NOMO-1 (cell line): ENCODE measurements at regions not wholly inside any gene's neighbourhood (a gene's known extent, or its start where the extent isn't known, plus 50 kb on each side); places are given as distances from the start of the nearest gene placed in this dataset.

Source experiments
- DNase-seq, 2 experiments: peaks; one replicate each; lab custom pipeline; 2025; ENCODE audit not compliant: unreplicated experiment in 2 of 2; lab: John Stamatoyannopoulos, UW

DNA sequence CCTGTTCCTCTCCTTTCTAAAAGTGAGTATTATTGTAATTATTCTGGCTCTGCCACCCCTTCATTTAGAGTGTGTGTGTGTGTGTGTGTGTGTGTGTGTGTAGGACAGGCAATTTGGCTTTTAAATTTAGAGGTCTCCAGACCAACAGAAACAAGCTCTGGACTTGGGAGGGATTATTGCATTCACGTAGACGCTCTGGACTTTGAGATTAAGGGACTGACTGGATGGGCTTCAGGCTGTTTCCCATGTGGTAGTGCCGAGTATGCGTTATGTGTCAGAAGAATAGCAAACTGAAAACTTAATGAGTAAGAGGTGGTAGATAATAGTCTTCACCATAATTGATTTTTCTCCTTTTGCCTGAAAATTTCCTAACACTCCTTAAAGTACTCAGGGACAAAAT lies 281.9 kb downstream of the USP25 start:
- DNase-seq = no peak

DNA sequence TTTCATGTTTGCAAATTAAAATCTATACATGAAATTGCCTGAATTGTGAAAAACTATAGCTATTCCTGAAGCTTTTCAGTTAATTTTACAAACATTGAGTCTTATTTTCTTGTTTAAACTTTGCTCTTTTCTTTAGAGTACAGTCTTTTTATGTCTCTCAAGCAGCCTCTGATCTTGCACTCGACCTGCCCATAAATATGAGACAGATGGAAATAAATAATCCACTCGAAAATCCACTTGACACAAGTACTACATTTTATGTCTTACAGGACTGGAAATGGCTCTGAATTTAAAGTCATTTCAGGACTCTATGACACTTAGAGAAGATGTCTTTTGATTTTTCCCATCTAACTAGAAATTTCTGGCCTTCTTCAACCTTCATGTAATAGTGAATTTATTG lies 283.8 kb downstream of the USP25 start:
- no peak for DNase-seq

DNA sequence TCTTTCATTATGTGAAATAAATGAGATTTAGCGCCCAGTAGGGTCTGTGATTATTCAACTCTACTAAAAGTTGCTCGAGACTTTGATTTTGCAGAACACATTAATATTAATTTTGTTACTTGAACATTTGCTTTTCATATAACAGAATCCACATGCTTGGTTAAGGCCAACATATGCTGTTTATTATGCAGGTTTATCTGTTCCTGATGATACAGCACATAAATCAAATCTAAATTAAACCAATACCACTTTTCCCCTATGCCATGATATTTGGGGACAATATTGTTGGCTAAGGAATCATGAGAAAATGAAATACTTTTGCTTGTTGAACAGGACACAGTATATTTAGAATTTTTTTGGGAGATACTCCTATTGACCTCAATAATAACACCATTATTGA lies 291.1 kb downstream of the USP25 start:
- DNase-seq = no peak

DNA sequence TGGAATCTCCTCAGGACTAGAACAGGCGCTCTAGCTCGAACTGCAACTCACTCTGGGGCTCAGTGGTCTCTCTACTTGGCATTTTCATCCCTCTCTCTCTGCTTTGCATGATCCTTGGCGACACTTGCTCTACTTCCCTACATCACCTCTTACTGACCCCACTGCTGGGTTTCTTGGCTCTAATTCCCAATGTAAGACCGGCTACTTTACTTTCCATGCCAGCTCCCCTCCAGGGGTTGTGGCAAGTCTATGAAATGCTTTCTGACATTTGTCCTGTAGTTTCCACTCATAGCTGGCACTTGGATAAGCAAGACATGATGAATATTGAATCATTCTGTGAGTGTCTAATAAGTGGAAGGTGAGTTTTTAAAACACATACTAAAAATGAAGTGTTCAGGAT lies 292.3 kb downstream of the USP25 start:
- DNase-seq = no peak

DNA sequence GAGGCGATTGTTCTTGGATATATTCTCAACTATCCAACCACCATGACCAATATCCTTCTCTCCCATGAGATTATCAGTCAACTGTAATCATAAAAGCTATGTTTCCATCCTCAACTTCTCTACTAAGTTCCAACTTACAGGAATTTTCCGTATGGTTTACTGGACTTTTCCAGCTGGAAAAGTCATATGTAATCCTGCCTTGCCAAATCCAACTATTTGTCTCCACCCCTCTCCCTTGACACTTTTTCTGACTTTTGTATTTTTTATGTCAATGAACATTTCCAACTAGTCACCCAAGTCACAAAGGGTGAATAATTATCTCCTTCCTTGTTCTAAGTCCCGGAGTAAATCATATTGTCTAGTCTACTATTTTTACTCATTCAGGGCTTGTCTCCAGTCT lies 293.1 kb downstream of the USP25 start:
- DNase-seq = no peak

DNA sequence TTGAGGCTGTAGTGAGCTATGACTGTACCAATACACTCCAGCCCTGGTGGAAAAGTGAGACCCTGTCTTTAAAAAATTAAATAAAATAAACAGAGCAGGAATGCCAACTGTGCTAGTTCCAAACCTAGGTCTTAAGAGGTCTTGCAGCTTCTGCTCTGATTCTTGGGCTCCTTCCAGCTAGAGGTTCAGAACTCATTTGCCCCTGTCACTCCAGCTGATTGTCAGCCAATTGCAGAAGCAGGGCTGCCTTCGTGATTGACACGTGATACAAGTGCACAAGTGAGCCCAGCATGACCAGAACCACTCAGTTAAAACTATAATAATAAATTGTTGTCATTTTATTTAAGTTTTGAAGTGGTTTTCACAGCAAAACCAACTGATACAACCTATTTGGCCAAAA lies 298.4 kb downstream of the USP25 start:
- DNase-seq = no peak

DNA sequence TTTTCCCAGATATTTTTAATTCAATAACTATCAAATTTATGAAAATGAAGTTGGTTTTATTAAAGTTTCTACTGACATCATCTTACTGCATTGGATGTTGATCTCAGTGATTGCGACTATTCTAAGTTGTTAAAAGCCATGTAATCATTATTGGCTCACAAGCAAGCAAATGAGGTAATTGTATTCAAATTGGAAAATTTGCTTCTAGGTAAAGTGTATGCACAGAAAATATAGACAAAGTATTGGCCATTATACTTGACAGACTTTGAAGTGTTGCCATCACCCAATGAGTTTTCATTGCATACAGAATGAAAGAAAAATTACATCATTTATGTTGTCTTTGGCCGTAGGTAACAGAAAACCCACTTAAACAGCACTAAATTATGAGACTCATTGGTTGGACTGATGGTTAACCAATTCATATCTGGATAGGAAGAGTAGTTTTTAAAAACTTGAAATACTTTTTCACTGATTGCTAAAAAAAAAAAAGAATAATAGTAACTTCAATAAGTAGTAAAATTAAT lies 299.2 kb downstream of the USP25 start:
- no peak for DNase-seq

DNA sequence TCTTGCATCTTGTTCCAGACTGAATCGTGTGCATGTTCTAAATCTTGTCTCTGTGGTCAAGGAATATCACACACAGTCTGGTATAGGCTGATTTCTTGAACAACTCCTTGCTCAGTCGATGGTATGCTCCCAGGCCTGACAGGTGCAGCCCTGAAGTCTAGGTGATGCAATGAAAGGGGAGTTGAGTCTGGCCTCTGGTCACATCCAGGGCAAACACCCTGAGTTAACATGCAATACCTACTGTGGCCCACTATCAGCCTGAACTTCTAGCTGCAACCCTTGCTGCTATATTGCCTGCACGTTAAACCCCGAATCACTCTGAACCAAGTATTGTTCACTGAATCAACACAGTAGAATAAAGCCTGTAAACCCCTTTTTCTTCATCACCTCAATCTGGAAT lies 303.4 kb downstream of the USP25 start:
- no peak for DNase-seq

DNA sequence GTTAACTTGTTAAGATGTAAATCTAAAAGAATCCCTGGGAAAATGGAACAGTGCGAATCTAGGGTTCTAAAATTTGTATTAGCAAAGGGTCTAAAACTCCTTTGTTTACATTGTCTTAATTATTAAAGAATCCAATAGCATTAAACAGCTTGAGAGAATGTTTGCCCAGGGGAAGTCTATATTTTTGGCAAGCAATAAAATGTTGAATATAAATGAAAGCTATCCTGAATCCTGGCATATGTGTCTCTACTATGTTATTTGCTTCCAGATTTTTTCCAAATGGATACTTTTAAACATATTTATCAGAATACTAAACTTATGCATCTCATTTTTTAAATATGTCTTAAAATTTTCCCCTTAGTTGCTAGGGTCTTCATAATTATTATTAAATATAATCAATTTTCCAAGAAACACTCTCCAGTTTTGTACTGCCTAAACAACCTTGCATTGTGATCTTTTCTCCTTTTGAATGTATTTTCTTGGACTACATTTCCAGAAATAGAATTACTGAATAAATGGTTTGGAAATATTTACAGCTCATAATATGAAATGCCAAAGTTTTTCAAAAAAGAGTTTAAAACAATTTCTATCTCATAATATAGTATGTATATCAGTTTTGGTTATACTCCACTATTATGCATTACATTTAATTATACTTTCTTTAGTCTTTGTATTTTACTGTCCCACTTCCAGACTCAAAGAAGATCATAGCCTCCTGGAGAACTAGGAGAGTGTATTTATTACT lies 304.8 kb downstream of the USP25 start:
- no peak for DNase-seq

DNA sequence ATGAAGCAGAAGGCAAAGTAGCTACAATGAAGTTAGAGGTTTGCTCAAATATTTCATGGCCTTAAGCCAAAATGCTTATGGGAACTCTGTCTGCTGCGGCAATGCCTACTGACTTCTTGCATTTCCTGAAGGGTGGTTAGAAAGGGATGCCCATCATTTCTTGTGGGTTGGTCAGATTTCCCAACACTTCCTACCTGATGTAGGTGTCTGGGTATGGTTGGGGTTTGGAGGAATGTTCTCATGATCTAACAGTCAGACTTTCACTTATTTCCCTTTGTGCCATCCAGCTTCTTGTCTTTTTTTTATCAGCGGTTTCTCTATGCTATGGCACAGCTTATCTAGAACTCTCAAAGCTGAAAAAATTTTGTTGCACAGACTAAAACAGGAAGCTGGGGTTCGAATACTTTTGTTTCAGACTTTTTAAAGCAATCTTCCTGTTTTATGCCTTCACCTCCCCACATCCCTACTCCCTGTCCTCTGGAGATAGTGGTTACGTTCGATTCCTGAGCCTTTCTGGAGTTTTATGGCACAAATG lies 307.7 kb downstream of the USP25 start:
- DNase-seq = no peak

DNA sequence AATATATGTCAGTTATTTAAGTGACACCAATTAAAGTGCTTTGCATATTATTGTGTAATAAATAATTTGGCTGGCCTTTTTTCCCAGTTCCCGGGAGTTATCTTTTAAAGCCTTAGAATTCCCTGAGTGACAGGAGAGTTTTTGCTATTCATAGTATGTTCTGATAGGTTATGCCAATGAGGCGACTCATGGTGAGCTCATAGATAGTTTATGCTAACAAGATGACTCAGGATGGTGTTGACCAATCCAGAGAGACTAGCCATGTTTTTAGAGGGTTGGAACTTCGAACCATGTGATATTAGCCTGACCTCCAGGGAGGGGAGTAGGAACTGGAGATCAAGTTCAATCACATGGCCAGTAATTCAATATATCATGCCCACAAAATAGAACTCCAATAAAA lies 310.8 kb downstream of the USP25 start:
- no peak for DNase-seq

DNA sequence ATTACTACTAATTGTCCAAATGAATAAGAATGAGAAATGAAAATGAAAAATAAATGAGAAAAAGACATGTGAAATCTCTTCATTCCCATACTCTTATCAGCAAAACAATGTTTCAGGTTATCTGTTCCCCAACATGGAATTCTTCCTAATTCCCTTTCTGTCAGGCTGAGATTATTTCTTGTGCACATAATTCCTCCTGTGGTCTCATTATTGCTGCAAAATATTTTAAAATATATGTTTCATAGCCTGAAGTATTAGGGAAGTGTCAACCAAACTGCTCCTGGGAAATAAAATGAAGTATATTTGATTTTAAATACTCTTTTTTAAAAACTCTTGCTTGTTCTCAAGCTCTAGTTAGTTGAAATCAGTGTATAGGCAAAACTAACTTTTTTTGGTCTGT lies 314.9 kb downstream of the USP25 start:
- no peak for DNase-seq

DNA sequence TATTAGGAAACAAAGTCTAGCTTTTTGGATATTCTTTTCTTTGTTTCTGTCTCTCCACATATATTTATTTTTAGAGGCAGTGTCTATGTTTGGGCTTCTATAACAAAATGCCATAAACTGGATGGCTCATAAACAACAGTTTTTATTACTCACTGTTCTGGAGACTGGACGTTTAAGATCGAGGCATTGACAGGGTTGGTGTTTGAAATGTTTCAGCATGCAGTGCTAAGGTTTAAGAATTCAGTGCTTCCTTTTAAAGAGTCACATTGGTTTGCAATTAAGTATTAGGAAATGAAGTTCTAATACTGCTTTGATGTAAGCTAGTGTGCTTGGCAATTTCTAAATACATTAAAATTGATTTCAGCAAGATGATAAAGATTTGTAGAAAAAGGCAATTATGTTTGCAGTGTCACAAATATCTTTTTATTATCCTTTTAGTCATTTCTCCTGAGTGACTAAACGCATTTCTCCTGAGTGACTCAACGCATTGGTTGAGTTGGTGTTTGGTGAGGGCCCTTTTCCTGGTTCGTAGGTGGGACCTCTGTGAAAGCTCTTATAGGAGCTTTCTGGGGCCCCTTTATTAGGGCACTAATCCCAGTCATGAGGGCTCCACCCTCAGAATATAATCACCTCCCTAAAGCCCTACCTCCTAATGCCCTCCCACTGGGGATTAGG lies 317.0 kb downstream of the USP25 start:
- DNase-seq = no peak

DNA sequence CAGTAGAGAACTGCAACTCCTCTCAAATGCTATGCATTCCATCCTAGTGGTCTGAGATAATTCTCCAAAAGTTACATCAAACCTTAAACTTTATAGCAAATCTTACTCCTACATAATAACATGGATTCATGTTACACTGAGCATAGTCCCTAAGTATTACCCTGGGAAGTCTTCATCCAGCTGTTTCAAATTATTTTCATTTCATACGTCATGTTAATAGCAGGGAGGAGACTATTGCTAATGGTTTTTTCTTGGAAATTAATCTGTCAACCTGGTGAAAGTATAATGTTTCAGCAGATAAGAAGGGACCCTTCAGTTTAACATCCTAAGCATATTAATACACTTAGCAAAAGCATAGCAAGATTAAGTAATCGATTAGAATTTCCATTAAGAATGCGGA lies 318.1 kb downstream of the USP25 start:
- no peak for DNase-seq

DNA sequence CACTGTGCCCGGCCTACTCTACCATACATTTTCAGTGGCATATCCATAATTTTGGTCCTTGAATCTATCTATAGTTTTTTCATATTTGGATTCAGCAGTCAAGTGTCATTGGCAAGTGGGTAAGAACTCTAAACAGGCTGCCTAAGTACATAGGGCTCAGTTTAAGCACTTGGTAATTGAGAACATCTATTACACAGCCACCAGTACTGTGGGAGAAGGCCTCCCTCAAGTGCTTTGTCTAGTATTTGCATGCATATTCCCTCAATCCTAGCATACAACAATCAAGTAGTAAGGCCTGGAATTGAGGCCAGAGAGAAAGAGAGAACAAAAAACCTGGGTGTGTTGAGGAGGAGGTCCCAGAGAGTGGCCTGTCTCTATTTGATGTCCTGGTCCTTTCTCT lies 325.2 kb downstream of the USP25 start:
- DNase-seq = no peak

DNA sequence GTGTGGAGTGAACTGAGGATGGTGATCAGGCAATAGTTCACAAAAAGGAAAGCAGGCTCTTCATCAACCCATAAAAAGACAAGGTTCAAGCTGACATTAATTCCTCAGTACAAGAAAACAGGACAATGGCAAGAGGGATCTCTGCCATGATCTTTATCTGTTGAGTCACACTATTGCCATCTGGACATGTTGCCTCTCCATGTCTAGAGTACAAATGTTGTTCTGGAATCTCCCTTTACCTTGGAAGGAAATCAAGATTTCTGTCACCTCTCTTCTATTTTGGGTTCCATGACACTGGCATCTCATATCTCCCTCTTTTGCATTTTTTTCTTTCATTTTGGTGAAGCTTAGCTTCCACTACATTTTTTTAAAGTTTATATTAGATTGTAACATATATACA lies 329.1 kb downstream of the USP25 start:
- no peak for DNase-seq

DNA sequence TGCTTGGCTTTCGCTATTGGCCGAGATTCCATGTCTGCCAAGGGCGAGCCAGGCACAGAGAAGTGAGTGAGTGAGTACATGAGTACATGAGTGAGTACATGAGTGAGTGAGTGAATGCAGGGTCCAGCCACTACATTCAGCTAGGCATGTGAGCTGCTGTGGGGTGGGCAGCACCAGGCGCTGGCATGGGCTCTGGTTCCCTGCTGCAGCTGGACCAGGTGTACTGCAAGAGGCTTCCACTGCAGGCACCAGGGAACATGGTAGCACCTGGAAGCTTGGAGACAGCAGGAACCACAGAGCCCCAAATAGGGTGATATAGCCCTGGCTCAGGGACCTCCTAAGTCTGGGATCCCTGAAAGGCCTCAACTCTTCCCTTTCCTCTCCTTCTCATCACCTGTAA lies 330.2 kb downstream of the USP25 start:
- DNase-seq = no peak

DNA sequence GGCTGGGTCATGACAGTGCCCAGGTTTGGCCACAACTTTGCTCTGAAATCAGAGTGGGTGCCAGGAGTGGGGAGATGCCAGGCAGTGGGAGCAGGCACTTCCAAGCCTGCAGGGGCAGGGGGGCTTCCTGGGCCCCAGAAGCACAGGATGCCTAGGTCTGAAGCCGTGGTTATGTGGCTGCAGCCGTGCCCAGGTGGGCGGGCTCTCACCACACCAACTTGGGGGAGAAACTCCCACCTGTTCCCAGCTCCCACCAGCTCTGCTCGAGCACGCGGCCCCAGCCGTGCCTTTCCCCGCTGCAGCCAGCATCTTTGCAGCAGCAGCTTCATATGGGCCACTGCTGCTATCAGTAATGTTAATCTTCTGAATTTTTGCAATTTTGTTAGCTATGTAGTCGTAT lies 331.4 kb downstream of the USP25 start:
- DNase-seq = no peak

DNA sequence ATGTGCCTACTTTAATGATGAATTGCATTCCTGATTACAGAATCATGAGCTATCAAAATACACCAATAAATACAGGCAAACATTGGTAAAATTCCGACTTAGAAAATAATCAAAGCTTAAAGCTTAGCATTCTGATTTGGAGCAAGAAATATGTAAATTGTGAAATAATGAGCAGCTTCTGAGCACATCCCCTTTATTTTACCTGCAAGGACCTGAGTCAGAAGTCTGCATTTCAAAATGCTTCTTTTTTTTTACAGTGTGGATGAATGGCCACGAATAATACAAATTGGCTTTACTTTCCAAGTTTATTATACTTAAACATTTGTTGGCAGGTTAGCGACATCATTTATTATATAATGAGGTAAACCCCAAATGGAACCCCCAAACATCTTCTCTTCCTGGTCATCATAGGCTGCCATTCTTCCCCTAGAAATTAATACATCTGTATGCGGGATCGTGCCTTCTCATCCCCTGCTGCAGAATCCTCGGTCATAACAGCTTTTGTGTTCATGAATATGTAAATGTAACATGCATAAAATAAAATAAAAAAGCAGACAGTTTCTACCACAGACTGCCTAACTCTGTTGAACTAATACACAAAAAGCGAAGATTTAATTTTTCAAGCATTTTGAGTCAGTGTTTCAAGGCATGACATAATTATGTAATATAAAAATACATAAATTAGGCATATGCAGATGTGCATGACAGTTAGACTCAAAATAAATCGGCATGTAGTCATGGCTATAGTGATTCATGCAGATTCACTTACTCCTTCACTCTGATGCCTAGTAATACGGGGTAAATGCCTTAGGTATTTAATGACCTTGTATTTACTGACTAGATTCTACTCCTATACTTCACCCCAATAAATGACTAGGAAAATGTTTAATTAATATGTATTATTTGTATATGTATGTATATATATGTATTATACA lies 339.7 kb downstream of the USP25 start:
- DNase-seq = no peak

DNA sequence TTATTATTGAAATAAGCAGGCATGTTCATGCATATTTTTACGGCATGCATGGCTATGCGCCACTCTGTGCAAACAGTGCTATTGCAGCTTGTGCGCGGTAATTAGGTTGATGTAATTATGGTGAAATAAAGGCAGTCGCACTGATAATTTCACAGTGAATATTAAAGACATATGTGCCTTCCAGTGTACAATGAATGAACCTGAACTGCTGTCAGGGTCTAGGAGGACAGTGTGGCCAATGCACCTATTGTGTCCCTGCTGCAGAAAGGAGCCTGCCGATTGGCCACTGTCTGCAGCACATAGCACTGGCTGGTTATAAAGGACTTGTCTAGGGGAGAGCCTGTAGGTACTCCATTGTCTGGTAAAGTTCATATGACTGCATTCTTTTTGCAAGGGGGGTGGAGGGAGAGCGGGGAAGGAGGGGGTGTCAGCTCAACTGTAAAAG lies 340.4 kb downstream of the USP25 start:
- DNase-seq = no peak

DNA sequence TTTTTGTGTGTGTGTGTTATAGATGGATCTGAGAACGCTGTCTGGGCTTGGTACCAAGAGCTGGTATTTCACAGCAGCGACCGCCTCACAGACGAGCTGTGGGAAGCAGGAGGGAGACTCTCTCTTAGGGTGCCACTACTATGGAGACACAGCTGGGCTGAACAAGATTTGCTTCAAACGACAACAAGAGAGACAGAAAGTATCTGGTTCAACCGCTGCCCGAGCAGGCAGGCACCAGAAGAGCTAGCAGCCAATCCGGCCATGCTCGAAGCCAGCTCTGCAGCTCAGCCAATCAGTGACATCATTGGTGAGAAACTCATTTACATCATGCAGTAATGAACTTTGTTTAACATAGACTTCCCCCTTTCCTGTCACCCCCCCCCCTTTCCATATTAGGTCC lies 341.3 kb downstream of the USP25 start:
- no peak for DNase-seq
